ENCODE measurements at regions not wholly inside any gene's neighbourhood (a gene's known extent, or its start where the extent isn't known, plus 50 kb on each side); places are given as distances from the start of the nearest gene placed in this dataset.

DNA sequence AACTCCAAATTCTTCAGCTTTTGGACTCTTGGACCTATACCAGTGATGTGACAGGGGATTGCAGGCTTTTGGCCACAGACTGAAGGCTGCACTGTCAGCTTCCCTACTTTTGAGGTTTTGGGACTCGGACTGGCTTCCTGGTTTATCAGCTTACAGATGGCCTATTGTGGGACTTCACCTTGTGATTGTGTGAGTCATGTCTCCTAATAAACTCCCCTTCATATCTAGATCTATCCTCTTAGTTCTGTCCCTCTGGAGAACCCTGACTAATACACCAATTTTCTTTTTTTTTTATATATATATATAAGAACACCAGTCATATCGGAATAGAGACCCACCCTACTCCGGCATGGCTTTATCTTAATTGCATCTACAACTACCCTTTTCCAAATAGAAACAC, 166.8 kb downstream of the ETV1 start:
- DNase-seq, result no peak

DNA sequence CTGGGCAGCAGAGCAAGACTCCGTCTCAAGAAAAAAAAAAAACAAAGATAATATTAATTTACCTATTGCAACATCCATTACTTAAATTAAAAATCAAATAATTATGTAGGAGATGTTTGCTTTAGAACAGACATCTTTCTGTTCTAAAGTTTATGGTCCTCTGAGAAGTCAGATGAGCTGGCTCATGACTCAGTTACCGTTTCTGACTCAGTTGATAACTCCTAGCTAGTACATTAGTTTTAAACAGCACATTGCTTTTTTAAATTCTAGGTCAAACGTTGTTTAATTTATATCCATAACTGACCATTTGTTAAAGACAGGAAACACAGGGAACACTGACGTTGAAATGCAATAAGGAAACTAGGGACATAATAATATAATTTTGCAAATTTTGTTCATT, 162.7 kb downstream of the ETV1 start:
- no peak for DNase-seq

DNA sequence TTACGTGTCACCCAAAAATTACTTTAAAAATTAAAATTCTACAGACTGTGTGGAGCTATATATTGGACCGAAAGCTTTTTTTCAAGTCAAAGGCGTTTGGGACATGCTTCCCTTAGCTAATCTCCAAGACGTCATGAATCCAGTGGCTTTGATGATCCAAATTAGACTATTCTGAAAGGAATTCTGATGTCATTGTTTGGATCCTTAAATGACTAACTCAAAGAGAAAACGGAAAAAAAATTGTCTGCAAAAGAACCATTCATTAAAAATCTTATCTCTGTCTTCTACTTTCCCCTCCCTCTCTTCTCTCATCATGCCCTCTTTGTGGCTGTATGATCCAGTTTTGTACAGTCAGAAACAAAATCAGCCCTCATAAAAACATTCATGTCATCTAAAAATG, 161.8 kb downstream of the ETV1 start:
- no peak for DNase-seq

DNA sequence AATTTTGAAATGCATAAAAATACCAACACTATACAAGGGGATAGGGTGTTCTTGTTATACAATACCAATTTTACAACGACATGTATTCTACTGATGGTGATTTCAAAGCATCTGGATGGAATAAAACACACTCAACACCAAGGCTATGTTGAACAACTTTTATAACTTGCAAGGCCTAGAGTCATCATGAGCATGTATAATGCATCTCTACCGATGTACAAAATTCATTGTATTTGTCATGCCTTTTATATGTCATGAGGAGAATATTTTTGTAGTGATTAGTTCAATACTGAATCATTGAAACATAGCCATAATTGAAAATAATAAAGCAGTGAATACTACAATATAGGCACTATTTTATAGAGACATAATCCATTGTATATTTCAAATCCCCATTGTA, 160.2 kb downstream of the ETV1 start:
- no peak for DNase-seq

DNA sequence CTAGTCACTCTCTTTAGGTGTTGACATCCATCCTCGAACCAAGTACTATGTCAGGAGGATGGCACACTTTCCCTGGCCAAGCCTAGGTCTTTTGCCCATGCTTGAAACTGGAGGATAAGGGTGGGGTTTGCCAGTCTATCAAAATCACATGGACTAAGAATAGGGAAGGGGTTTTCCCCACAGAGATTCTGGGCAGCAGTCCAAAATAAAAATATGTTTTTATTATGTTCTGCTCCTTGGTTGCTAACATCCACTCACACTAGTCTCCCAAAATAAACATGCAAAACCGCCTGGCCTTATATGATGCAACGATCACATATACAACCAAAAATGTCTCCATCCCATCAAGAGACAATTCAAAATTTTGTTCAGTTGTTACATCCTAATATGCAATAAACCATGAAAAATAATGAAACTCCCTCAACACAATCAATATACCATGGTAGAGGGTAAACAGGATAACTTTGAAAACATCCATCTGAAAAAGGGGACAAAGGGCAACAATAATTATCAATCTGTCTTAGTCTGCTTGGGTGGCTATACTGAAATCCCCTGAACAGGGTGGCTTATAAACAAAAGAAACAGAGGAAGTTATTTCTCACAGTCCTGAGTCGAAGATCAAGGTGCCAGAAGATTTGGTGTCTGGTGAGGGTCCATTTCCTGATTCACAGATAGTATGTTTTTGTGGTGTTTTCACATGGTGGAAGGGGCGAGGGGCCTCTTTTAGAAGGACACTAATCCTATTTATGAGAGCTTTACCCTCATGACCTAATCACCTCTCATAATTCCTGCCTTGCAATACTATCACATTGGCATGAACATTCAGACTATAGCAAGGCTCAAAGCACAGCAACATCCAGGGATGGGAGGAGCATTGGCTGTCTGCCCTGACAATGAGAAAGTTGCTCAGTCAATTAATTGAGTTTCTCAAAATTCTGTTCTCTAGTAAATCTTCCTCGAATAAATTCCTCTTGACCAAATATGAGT, 159.3 kb downstream of the ETV1 start:
- no peak for DNase-seq

DNA sequence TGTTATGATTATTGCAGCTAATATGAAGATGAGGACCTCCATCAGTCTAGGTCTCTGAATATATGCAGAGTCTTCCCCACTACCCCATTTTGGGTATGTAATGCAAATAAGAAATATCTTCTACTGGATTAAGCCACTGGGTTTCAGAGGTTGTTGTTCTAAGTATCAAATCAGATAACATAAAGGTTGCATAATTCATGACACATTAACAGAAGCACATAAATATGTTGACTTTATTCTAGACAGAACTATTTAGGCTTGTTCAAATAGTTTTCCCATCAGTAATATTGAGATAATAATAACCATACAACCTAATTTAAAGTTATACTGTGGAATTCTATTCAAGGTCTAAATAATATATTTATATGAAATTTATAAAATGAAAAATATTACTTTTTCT, 157.1 kb downstream of the ETV1 start:
- DNase-seq, result no peak

DNA sequence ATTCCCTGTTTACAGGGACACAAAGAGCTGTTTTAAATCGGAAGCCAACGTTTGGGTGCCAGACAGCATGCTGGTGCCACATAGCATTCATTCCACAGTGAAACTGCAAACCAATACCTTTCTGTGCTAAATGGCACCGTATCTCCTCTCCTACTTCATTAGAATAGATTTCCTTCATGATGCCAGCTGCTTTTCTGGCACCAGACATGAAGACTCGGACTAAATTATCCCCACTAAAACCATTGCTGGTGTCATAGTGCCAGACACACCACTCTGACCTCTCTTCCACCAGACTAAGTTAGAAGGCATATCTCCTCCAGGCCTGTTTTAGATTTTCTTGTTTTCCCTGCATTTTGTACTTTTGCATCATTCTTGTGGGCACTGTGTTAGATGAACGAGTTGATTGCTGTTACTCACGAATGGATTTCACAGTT, 155.1 kb downstream of the ETV1 start:
- no peak for DNase-seq

DNA sequence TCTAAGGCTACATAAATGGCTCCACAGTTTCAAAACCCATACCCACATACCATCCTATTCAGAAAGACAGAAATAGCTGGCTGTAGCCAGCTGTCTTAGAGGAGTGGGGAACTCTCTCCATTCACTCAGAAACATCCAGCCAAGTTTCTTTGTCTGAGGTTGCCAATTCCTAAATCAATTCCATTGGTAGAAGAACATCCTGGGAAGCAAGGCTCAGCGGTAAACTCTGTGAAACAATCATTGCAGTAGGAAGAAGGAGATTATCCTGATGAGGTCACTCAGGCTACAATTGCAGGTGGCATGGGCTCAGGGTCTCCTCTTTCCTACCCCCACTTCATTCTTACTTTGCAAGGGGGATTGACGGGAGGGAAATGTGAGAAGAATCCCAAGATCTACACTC, 154.0 kb downstream of the ETV1 start:
- no peak for DNase-seq

DNA sequence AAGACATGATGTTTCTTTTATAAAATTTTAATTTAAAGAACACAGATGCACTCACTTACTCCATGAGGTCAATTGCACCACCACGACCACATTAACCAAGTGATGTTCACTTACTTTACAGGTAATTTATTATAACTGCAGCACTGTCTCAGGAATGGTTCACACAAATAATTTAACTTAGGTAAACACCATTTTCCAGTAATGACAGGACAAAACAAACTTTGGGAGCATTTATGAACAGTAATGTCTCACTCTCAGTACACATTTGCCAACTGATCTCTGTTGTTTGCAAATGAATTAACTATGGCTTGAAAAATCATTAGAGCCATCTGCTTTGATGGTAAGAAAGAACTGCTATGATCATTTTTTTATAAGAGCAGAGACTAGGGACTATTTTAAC, 150.4 kb downstream of the ETV1 start:
- no peak for DNase-seq

All from inflammatory macrophage treated with lipopolysaccharide for 1 hour (primary cell).